ENCODE measurements at regions not wholly inside any gene's neighbourhood (a gene's known extent, or its start where the extent isn't known, plus 50 kb on each side); places are given as distances from the start of the nearest gene placed in this dataset.

DNA sequence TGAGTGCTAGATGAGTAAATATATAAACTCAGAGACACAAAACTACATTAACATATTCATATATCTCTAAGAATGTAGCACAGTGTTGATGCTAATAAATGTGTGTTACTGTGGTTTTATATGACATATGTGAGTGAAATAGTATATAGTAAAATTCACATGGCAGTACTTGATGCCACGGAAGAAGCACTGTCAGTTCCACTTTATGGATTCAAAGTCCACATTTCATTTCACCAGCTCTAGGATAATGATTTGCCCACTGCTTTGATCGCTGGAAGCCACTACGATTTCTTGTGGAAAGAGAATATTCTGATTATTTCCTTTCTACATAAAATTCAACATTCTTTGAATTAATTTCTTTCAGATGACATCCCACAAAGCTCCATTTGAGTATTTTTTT is 181.2 kb downstream of the GBA3 start:
- peak overlapping the region in 1 of 2 donors; percentile 20 for H3K27ac ChIP-seq (ENCODE audit: low read depth in 1 of 2, low read length in 2 of 2)
- WGBS: 30% methylated on average over 3 of the region's 3 CpGs
- TF ChIP-seq, protein P1, sequence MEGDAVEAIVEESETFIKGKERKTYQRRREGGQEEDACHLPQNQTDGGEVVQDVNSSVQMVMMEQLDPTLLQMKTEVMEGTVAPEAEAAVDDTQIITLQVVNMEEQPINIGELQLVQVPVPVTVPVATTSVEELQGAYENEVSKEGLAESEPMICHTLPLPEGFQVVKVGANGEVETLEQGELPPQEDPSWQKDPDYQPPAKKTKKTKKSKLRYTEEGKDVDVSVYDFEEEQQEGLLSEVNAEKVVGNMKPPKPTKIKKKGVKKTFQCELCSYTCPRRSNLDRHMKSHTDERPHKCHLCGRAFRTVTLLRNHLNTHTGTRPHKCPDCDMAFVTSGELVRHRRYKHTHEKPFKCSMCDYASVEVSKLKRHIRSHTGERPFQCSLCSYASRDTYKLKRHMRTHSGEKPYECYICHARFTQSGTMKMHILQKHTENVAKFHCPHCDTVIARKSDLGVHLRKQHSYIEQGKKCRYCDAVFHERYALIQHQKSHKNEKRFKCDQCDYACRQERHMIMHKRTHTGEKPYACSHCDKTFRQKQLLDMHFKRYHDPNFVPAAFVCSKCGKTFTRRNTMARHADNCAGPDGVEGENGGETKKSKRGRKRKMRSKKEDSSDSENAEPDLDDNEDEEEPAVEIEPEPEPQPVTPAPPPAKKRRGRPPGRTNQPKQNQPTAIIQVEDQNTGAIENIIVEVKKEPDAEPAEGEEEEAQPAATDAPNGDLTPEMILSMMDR (IDR thresholded peaks at IDR 0.05; ENCODE audit: low read depth, low read length, missing input control): no peak
- peak in 1 of 2 donors; percentile 28 for TF ChIP-seq RAD21 (IDR thresholded peaks at IDR 0.05)
- no peak for TF ChIP-seq NR2F2 (IDR thresholded peaks at IDR 0.05)
- peak; percentile 68 for TF ChIP-seq HNF4G (IDR thresholded peaks at IDR 0.05)
- peak; percentile 85 for TF ChIP-seq SP1 (IDR thresholded peaks at IDR 0.05)
- TF ChIP-seq HNF4A (conservative IDR thresholded peaks at IDR 0.05): peak; percentile 87 to 90
- H3K4me1 ChIP-seq (ENCODE audit: control insufficient read depth in 4 of 4, insufficient read depth in 4 of 4, low read length in 3 of 4): peaks cover 0 to 15% (median 10%) of the 10 kb centered on the region in 4 donors
- H3K4me3 ChIP-seq (ENCODE audit: low read depth in 1 of 3, low read length in 3 of 3): peak overlapping the region in 2 of 3 donors; percentile 8 to 50
- no peak overlapping the region for H3K9ac ChIP-seq (ENCODE audit: low read depth in 1 of 2, low read length in 2 of 2)
- H3K9me3 ChIP-seq (ENCODE audit: control insufficient read depth in 4 of 4, low read length in 3 of 4): no peaks in the 10 kb centered on the region
- no peaks in the 10 kb centered on the region for H3K36me3 ChIP-seq (ENCODE audit: control insufficient read depth in 4 of 4, insufficient read depth in 3 of 4, low read depth in 1 of 4, low read length in 3 of 4)
- H3K27me3 ChIP-seq (ENCODE audit: control insufficient read depth in 4 of 4, insufficient read depth in 4 of 4, low read length in 3 of 4): no peaks in the 10 kb centered on the region
- DNase-seq (ENCODE audit: low spot score): no peak

DNA sequence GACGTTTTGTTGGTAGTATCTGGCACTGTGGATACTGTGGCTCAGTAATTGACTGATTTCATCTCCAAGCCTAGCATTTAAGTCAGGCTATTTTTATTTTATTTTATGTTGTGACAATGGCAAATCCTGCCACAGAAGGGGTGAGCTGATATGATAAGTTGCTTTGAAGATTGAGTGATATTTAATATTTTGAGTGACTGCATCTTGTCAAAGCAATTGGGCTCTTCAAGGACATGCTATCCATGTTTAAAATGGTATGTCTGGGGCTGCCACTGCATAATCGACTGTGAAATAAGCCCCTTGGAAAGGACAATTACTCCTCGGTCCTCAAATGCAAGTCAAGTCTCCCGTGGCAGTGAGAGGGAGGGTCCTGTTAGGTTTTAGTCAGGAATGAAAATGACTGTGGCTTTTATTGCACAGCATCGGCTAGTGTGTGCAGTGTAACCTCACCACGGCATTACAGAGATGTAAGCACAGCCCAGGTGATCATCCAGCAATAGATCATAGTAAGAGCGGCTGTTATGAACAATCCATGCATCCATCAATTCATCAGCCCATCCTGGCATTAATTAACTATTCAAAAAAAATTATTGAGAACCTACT is 178.2 kb downstream of the GBA3 start:
- 85% methylated on average over 7 of the region's 7 CpGs for WGBS
- no peaks in the 10 kb centered on the region for H3K9me3 ChIP-seq (ENCODE audit: control insufficient read depth in 4 of 4, low read length in 3 of 4)
- H3K36me3 ChIP-seq (ENCODE audit: control insufficient read depth in 4 of 4, insufficient read depth in 3 of 4, low read depth in 1 of 4, low read length in 3 of 4): no peaks in the 10 kb centered on the region
- no peak overlapping the region for H3K27ac ChIP-seq (ENCODE audit: low read depth in 1 of 2, low read length in 2 of 2)
- H3K9ac ChIP-seq (ENCODE audit: low read depth in 1 of 2, low read length in 2 of 2): no peak overlapping the region
- no peaks in the 10 kb centered on the region for H3K27me3 ChIP-seq (ENCODE audit: control insufficient read depth in 4 of 4, insufficient read depth in 4 of 4, low read length in 3 of 4)
- peaks cover 0 to 13% (median 8%) of the 10 kb centered on the region in 4 donors for H3K4me1 ChIP-seq (ENCODE audit: control insufficient read depth in 4 of 4, insufficient read depth in 4 of 4, low read length in 3 of 4)
- TF ChIP-seq RXRA (IDR thresholded peaks at IDR 0.05) (no peak), HNF4A (conservative IDR thresholded peaks at IDR 0.05) (no peak), TAF1 (conservative IDR thresholded peaks at IDR 0.05) (no peak), GABPA (IDR thresholded peaks at IDR 0.05 in 1 of 2, conservative IDR thresholded peaks at IDR 0.05 in 1 of 2) (no peak), JUND (IDR thresholded peaks at IDR 0.05) (no peak), FOXA2 (IDR thresholded peaks at IDR 0.05) (no peak), HNF4G (IDR thresholded peaks at IDR 0.05) (no peak), YY1 (IDR thresholded peaks at IDR 0.05) (no peak), SP1 (IDR thresholded peaks at IDR 0.05) (no peak), NR2F2 (IDR thresholded peaks at IDR 0.05) (no peak), FOXA1 (IDR thresholded peaks at IDR 0.05) (no peak), RAD21 (IDR thresholded peaks at IDR 0.05) (no peak), EGR1 (IDR thresholded peaks at IDR 0.05; ENCODE audit: low read depth in 2 of 2) (no peak)
- TF ChIP-seq, protein P2, sequence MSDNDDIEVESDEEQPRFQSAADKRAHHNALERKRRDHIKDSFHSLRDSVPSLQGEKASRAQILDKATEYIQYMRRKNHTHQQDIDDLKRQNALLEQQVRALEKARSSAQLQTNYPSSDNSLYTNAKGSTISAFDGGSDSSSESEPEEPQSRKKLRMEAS (IDR thresholded peaks at IDR 0.05): no peak
- TF ChIP-seq, protein P3, sequence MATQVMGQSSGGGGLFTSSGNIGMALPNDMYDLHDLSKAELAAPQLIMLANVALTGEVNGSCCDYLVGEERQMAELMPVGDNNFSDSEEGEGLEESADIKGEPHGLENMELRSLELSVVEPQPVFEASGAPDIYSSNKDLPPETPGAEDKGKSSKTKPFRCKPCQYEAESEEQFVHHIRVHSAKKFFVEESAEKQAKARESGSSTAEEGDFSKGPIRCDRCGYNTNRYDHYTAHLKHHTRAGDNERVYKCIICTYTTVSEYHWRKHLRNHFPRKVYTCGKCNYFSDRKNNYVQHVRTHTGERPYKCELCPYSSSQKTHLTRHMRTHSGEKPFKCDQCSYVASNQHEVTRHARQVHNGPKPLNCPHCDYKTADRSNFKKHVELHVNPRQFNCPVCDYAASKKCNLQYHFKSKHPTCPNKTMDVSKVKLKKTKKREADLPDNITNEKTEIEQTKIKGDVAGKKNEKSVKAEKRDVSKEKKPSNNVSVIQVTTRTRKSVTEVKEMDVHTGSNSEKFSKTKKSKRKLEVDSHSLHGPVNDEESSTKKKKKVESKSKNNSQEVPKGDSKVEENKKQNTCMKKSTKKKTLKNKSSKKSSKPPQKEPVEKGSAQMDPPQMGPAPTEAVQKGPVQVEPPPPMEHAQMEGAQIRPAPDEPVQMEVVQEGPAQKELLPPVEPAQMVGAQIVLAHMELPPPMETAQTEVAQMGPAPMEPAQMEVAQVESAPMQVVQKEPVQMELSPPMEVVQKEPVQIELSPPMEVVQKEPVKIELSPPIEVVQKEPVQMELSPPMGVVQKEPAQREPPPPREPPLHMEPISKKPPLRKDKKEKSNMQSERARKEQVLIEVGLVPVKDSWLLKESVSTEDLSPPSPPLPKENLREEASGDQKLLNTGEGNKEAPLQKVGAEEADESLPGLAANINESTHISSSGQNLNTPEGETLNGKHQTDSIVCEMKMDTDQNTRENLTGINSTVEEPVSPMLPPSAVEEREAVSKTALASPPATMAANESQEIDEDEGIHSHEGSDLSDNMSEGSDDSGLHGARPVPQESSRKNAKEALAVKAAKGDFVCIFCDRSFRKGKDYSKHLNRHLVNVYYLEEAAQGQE (IDR thresholded peaks at IDR 0.05): no peak
- TF ChIP-seq, protein P1 (IDR thresholded peaks at IDR 0.05; ENCODE audit: low read depth, low read length, missing input control): no peak
- TF ChIP-seq, protein P4, sequence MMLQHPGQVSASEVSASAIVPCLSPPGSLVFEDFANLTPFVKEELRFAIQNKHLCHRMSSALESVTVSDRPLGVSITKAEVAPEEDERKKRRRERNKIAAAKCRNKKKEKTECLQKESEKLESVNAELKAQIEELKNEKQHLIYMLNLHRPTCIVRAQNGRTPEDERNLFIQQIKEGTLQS (IDR thresholded peaks at IDR 0.05): no peak
- TF ChIP-seq, protein P5, sequence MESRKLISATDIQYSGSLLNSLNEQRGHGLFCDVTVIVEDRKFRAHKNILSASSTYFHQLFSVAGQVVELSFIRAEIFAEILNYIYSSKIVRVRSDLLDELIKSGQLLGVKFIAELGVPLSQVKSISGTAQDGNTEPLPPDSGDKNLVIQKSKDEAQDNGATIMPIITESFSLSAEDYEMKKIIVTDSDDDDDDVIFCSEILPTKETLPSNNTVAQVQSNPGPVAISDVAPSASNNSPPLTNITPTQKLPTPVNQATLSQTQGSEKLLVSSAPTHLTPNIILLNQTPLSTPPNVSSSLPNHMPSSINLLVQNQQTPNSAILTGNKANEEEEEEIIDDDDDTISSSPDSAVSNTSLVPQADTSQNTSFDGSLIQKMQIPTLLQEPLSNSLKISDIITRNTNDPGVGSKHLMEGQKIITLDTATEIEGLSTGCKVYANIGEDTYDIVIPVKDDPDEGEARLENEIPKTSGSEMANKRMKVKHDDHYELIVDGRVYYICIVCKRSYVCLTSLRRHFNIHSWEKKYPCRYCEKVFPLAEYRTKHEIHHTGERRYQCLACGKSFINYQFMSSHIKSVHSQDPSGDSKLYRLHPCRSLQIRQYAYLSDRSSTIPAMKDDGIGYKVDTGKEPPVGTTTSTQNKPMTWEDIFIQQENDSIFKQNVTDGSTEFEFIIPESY (IDR thresholded peaks at IDR 0.05): no peak
- no peak for DNase-seq (ENCODE audit: low spot score)
- H3K4me3 ChIP-seq (ENCODE audit: low read depth in 1 of 3, low read length in 3 of 3): no peak overlapping the region
